ENCODE measurements at regions not wholly inside any gene's neighbourhood (a gene's known extent, or its start where the extent isn't known, plus 50 kb on each side); places are given as distances from the start of the nearest gene placed in this dataset.

- 39 to 41% methylated on average over 3 of the region's 3 CpGs for WGBS, 2 donors
- no peak for ATAC-seq (ENCODE audit: low FRiP score in 2 of 2)
- H3K4me1 ChIP-seq: no peaks in the 10 kb centered on the region
- no peak overlapping the region for H3K4me3 ChIP-seq
- no peak for TF ChIP-seq POLR2A (IDR thresholded peaks at IDR 0.05)
- TF ChIP-seq, protein P1, sequence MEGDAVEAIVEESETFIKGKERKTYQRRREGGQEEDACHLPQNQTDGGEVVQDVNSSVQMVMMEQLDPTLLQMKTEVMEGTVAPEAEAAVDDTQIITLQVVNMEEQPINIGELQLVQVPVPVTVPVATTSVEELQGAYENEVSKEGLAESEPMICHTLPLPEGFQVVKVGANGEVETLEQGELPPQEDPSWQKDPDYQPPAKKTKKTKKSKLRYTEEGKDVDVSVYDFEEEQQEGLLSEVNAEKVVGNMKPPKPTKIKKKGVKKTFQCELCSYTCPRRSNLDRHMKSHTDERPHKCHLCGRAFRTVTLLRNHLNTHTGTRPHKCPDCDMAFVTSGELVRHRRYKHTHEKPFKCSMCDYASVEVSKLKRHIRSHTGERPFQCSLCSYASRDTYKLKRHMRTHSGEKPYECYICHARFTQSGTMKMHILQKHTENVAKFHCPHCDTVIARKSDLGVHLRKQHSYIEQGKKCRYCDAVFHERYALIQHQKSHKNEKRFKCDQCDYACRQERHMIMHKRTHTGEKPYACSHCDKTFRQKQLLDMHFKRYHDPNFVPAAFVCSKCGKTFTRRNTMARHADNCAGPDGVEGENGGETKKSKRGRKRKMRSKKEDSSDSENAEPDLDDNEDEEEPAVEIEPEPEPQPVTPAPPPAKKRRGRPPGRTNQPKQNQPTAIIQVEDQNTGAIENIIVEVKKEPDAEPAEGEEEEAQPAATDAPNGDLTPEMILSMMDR (IDR thresholded peaks at IDR 0.05): no peak
- no peak for TF ChIP-seq EP300 (IDR thresholded peaks at IDR 0.05)
- no peak for TF ChIP-seq POLR2AphosphoS5 (IDR thresholded peaks at IDR 0.05)
- no peak overlapping the region for H3K27ac ChIP-seq
- no peaks in the 10 kb centered on the region for H3K27me3 ChIP-seq
- DNase-seq: no peak
- H3K9me3 ChIP-seq: no peaks in the 10 kb centered on the region
- no peaks in the 10 kb centered on the region for H3K36me3 ChIP-seq
These were observed 1109.2 kb downstream of the RAPGEF2 start for GRCh38 chr4:160212078-160212477.

DNA sequence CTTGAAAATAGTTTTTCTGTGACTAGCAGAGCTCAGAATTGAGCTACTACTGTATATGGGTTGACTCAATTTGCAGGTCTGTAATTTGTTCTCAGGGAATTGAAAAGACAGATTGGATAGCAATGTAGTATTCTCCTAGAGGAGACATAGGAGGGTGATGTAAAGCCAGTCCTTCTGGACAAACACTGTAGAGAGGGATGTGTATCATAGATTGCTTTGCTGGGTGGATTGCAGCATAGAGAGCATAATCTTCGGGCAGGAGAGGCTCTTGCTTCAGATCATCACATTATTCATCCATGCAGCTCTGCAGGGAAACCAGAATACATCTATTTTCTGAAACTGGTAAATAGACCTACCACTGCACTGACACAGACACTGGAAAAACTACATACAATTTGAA lies 1110.5 kb downstream of the RAPGEF2 start:
- H3K4me1 ChIP-seq: no peaks in the 10 kb centered on the region
- 23 to 33% methylated on average over 1 of the region's 1 CpG for WGBS, 2 donors
- no peaks in the 10 kb centered on the region for H3K27me3 ChIP-seq
- DNase-seq (no peak), ATAC-seq (ENCODE audit: low FRiP score in 2 of 2) (no peak)
- H3K9me3 ChIP-seq: no peaks in the 10 kb centered on the region
- TF ChIP-seq, protein P1 (IDR thresholded peaks at IDR 0.05): no peak
- TF ChIP-seq POLR2A (IDR thresholded peaks at IDR 0.05) (no peak), POLR2AphosphoS5 (IDR thresholded peaks at IDR 0.05) (no peak)
- H3K36me3 ChIP-seq: no peaks in the 10 kb centered on the region
- H3K4me3 ChIP-seq: no peak overlapping the region
- no peak overlapping the region for H3K27ac ChIP-seq

GRCh38 chr4:160217352-160217751 lies 1114.5 kb downstream of the RAPGEF2 start:
- Histone ChIP-seq H3K4me1 (no peaks in the 10 kb centered on the region), H3K27me3 (no peaks in the 10 kb centered on the region), H3K4me3 (no peak overlapping the region), H3K36me3 (no peaks in the 10 kb centered on the region), H3K27ac (no peak overlapping the region), H3K9me3 (peaks cover 0 to 12% (median 0%) of the 10 kb centered on the region in 4 donors)
- TF ChIP-seq POLR2AphosphoS5 (IDR thresholded peaks at IDR 0.05) (no peak), EP300 (IDR thresholded peaks at IDR 0.05) (no peak), POLR2A (IDR thresholded peaks at IDR 0.05) (no peak)
- TF ChIP-seq, protein P1 (IDR thresholded peaks at IDR 0.05): no peak
- 71 to 90% methylated on average over 1 of the region's 1 CpG for WGBS, 2 donors
- ATAC-seq (ENCODE audit: low FRiP score in 2 of 2) (no peak), DNase-seq (no peak)

GRCh38 chr4:160224049-160224448 lies 1121.2 kb downstream of the RAPGEF2 start:
- 76 to 79% methylated on average over 2 to 3 of the region's 3 CpGs for WGBS, 2 donors
- H3K4me3 ChIP-seq: no peak overlapping the region
- no peaks in the 10 kb centered on the region for H3K27me3 ChIP-seq
- TF ChIP-seq EP300 (IDR thresholded peaks at IDR 0.05): no peak
- TF ChIP-seq POLR2A (IDR thresholded peaks at IDR 0.05): no peak
- TF ChIP-seq, protein P1 (IDR thresholded peaks at IDR 0.05): no peak
- no peak for TF ChIP-seq POLR2AphosphoS5 (IDR thresholded peaks at IDR 0.05)
- no peaks in the 10 kb centered on the region for H3K4me1 ChIP-seq
- H3K27ac ChIP-seq: no peak overlapping the region
- H3K36me3 ChIP-seq: no peaks in the 10 kb centered on the region
- ATAC-seq (ENCODE audit: low FRiP score in 2 of 2): no peak
- no peak for DNase-seq
- H3K9me3 ChIP-seq: peaks cover 0 to 12% (median 0%) of the 10 kb centered on the region in 4 donors

GRCh38 chr4:160233141-160233540 lies 1130.3 kb downstream of the RAPGEF2 start:
- 54 to 72% methylated on average over 3 of the region's 3 CpGs for WGBS, 2 donors
- no peak overlapping the region for H3K27ac ChIP-seq
- H3K4me1 ChIP-seq: no peaks in the 10 kb centered on the region
- H3K9me3 ChIP-seq: no peaks in the 10 kb centered on the region
- H3K36me3 ChIP-seq: no peaks in the 10 kb centered on the region
- ATAC-seq (ENCODE audit: low FRiP score in 2 of 2): no peak
- no peaks in the 10 kb centered on the region for H3K27me3 ChIP-seq
- DNase-seq: no peak
- H3K4me3 ChIP-seq: no peak overlapping the region
- TF ChIP-seq EP300 (IDR thresholded peaks at IDR 0.05) (no peak), POLR2AphosphoS5 (IDR thresholded peaks at IDR 0.05) (no peak), POLR2A (IDR thresholded peaks at IDR 0.05) (no peak)
- TF ChIP-seq, protein P1 (IDR thresholded peaks at IDR 0.05): no peak

All from upper lobe of left lung (tissue), 6 donors.